Sigmoid colon (tissue), 6 donors: ENCODE measurements at regions not wholly inside any gene's neighbourhood (a gene's known extent, or its start where the extent isn't known, plus 50 kb on each side); places are given as distances from the start of the nearest gene placed in this dataset.

Experiments
- DNase-seq: peaks from one replicate; pipeline ENCODE4 v3.0.0-alpha.2; 2019
- H3K27ac ChIP-seq, 4 donors: fragments of 200-600 bp; sonication (generic); one replicate each; pipeline ENCODE4 v1.5.1; 2016 to 2019; ENCODE audit warnings: mild to moderate bottlenecking in 1 of 4
- H3K27me3 ChIP-seq, 3 donors: fragments of 200-600 bp; sonication (generic); one replicate each; pipeline ENCODE4 v1.5.1; 2019; ENCODE audit warnings: mild to moderate bottlenecking in 1 of 3
- H3K36me3 ChIP-seq, 4 donors: fragments of 200-600 bp; sonication (generic); one replicate each; pipeline ENCODE4 v1.5.1; 2016 to 2019
- H3K4me1 ChIP-seq, 4 donors: fragments of 200-600 bp; sonication (generic); one replicate each; pipeline ENCODE4 v1.5.1; 2017 to 2019
- H3K4me3 ChIP-seq, 4 donors: fragments of 200-600 bp; sonication (generic); one replicate each; pipeline ENCODE4 v1.5.1; 2017 to 2019; ENCODE audit warnings: mild to moderate bottlenecking in 2 of 4, moderate library complexity in 1 of 4
- H3K9me3 ChIP-seq, 4 donors: fragments of 200-600 bp in 3 of 4; sonication (generic) in 3 of 4; one replicate each; pipeline versions ENCODE4 v1.5.1 to v1.6.1; 2013 to 2019
- EP300 ChIP-seq, 4 donors: sonication (generic); formaldehyde crosslinking; IDR thresholded peaks; one replicate each; pipeline ENCODE4 v1.6.1; 2017; ENCODE audit warnings: antibody characterized with exemption in 4 of 4
- POLR2A ChIP-seq, 2 donors: fragments of 450-650 bp; IDR thresholded peaks; one replicate each; pipeline ENCODE4 v1.6.1; 2016; ENCODE audit warnings: antibody characterized with exemption in 2 of 2, mild to moderate bottlenecking in 2 of 2, moderate library complexity in 2 of 2
- POLR2AphosphoS5 ChIP-seq, 4 donors: sonication (generic); formaldehyde crosslinking; IDR thresholded peaks; one replicate each; pipeline ENCODE4 v1.6.1; 2017; ENCODE audit warnings: antibody characterized with exemption in 4 of 4
- WGBS, 2 donors: extraction: QIAGEN DNeasy Blood & Tissue Kit; methylation state at CpG; one replicate each; pipeline ENCODE4 v1.1.7; 2013; 5-methylcytosine and 5-hydroxymethylcytosine counted together
- intact Hi-C: fragments of 100-400 bp; cut with DNase I; formaldehyde crosslinking; loops from one replicate; pipeline ENCODE4 v1.15.1; 2023
- TF ChIP-seq, protein P1 (sequence below), 4 experiments: fragments of 450-650 bp in 3 of 4; fragments of 200-600 bp in 1 of 4; IDR thresholded peaks; one replicate each; pipeline ENCODE4 v1.5.1; 2016 to 2019; ENCODE audit warnings: antibody characterized with exemption in 4 of 4, mild to moderate bottlenecking in 3 of 4, moderate library complexity in 2 of 4
- donor health status: healthy with polysubstance abuse.
- donor health status: healthy.

DNA sequence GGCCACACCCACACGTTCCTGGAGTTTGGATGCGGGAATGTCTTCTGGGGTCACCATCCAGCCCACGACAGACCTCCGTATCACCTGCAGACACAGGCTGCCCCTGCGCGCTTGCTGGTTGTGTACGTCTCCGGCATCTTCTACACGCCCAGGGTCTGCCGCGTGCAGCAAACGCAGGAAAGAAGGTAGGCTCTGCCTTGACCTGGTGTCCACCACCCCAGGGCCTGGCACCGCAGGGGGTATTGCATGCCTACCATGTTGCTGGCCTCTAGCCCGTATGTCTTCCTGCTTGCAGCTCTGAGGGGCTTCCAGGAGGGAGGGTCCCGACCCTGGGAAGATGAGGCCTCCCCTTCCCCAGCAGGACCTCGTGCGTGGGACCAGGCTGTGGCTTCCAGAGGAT, 298.8 kb upstream of the IRX4 start:
- intact Hi-C loops: no loop called here
- H3K27ac ChIP-seq: no peak overlapping the region
- no peak for DNase-seq
- whole genome bisulfite sequencing, 2 donors: 80 to 88% methylated on average over 17 of the region's 17 CpGs
- H3K27me3 ChIP-seq: no peaks in the 10 kb centered on the region
- TF ChIP-seq POLR2AphosphoS5 (IDR thresholded peaks at IDR 0.05) (no peak), POLR2A (IDR thresholded peaks at IDR 0.05) (no peak)
- TF ChIP-seq, protein P1, sequence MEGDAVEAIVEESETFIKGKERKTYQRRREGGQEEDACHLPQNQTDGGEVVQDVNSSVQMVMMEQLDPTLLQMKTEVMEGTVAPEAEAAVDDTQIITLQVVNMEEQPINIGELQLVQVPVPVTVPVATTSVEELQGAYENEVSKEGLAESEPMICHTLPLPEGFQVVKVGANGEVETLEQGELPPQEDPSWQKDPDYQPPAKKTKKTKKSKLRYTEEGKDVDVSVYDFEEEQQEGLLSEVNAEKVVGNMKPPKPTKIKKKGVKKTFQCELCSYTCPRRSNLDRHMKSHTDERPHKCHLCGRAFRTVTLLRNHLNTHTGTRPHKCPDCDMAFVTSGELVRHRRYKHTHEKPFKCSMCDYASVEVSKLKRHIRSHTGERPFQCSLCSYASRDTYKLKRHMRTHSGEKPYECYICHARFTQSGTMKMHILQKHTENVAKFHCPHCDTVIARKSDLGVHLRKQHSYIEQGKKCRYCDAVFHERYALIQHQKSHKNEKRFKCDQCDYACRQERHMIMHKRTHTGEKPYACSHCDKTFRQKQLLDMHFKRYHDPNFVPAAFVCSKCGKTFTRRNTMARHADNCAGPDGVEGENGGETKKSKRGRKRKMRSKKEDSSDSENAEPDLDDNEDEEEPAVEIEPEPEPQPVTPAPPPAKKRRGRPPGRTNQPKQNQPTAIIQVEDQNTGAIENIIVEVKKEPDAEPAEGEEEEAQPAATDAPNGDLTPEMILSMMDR (IDR thresholded peaks at IDR 0.05): no peak
- H3K9me3 ChIP-seq: no peaks in the 10 kb centered on the region
- no peaks in the 10 kb centered on the region for H3K4me1 ChIP-seq
- no peak overlapping the region for H3K4me3 ChIP-seq
- H3K36me3 ChIP-seq: no peaks in the 10 kb centered on the region

DNA sequence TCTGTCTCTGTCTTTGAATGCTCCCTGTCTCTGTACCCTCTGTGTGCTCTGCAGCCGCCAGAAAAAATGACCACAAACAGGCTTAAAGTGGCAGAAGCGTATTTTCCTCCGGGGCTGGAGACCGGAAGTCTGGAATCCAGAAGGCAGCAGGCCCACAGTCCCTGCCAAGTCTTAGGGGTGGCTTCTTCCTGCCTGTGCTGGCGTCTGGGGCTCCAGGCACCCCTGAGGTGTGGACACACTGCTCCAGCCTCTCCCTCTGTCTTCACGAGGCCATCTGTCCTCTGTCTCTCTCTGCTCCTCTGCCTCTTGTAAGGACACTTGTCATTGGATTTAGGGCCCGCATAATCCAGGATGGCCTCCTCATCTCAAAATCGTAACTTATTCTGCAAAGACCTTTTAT, 298.4 kb upstream of the IRX4 start:
- WGBS, 2 donors: 56 to 57% methylated on average over 8 of the region's 8 CpGs
- TF ChIP-seq, protein P1 (IDR thresholded peaks at IDR 0.05): no peak
- TF ChIP-seq POLR2A (IDR thresholded peaks at IDR 0.05) (no peak), EP300 (IDR thresholded peaks at IDR 0.05) (no peak), POLR2AphosphoS5 (IDR thresholded peaks at IDR 0.05) (no peak)
- DNase-seq: no peak
- no peaks in the 10 kb centered on the region for H3K36me3 ChIP-seq
- intact Hi-C loops: no loop called here
- no peaks in the 10 kb centered on the region for H3K4me1 ChIP-seq
- no peak overlapping the region for H3K27ac ChIP-seq
- no peak overlapping the region for H3K4me3 ChIP-seq
- no peaks in the 10 kb centered on the region for H3K9me3 ChIP-seq
- peaks cover 0 to 1% (median 0%) of the 10 kb centered on the region in 3 donors for H3K27me3 ChIP-seq

DNA sequence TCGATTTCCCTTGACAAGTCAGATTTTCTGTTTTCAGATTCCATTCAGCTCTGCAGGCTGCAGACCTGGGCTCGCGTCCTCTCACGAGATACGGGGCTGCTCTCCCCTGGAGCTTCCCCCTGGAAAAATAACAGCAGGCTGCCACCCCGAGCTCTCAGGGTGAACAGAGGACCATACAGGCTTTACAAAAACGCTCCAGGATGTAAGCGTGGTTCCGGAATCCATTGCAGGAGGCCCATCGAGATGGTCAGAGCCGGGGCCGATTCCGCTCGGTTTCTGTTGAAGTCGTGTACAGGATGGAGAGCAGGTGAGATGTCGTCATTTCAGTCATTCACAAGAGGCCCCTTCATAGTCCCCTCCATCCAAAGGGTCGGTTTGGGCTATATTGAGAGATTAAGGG, 297.7 kb upstream of the IRX4 start:
- TF ChIP-seq POLR2A (IDR thresholded peaks at IDR 0.05) (no peak), EP300 (IDR thresholded peaks at IDR 0.05) (no peak), POLR2AphosphoS5 (IDR thresholded peaks at IDR 0.05) (no peak)
- TF ChIP-seq, protein P1 (IDR thresholded peaks at IDR 0.05): no peak
- H3K9me3 ChIP-seq: no peaks in the 10 kb centered on the region
- 83 to 86% methylated on average over 17 of the region's 17 CpGs for WGBS, 2 donors
- DNase-seq: no peak
- H3K27me3 ChIP-seq: peaks cover 0 to 4% (median 0%) of the 10 kb centered on the region in 3 donors
- no peaks in the 10 kb centered on the region for H3K4me1 ChIP-seq
- H3K36me3 ChIP-seq: no peaks in the 10 kb centered on the region
- no peak overlapping the region for H3K4me3 ChIP-seq
- H3K27ac ChIP-seq: no peak overlapping the region
- intact Hi-C loops: no loop called here

DNA sequence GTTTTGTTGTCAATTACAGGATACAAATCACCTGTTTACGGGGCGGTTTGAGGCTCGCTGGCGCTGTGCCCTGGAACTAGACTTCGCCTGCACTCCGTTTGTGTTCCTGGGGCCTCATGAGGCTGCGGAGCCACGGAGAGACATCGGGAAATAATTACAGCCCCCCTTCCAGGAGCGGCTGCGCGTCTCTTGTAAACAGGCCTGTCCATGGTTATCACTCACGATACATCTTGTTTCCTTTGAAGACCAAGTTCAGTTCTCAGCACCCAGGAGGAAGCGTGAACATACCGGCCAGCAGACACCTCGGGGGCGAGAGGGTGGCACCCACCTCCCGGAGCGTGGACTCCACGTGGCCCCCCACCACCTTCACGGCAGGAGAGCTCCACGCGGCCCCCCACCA, 297.1 kb upstream of the IRX4 start:
- DNase-seq: no peak
- intact Hi-C loops: no loop called here
- Histone ChIP-seq H3K27me3 (peaks cover 0 to 8% (median 0%) of the 10 kb centered on the region in 3 donors), H3K9me3 (no peaks in the 10 kb centered on the region), H3K4me3 (no peak overlapping the region), H3K27ac (no peak overlapping the region), H3K36me3 (no peaks in the 10 kb centered on the region), H3K4me1 (no peaks in the 10 kb centered on the region)
- no peak for TF ChIP-seq EP300 (IDR thresholded peaks at IDR 0.05)
- TF ChIP-seq POLR2AphosphoS5 (IDR thresholded peaks at IDR 0.05): no peak
- TF ChIP-seq, protein P1 (IDR thresholded peaks at IDR 0.05): no peak
- no peak for TF ChIP-seq POLR2A (IDR thresholded peaks at IDR 0.05)
- WGBS, 2 donors: 86 to 87% methylated on average over 23 of the region's 23 CpGs

DNA sequence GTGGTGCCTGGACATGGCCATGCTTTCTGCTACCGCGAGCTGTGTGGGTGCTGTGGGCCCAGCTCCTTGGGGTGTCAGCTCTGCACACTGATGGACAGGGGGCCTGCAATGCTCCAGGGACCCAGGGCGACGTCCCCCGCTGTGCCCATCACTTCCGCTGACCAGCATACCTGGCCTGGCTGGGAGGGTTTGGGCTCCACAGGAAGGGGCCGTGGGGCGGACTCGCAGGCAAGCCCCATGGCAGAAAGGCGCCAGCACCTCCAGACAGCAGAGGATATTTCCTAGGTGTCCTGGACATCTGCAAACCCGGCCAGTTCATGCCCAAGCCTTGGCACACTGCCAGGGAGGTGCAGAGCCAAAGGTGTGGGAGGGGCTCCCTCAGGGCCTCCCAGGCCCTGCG, 295.8 kb upstream of the IRX4 start:
- Histone ChIP-seq H3K9me3 (no peaks in the 10 kb centered on the region), H3K4me1 (no peaks in the 10 kb centered on the region), H3K27ac (no peak overlapping the region), H3K4me3 (no peak overlapping the region), H3K36me3 (no peaks in the 10 kb centered on the region), H3K27me3 (peaks cover 0 to 12% (median 0%) of the 10 kb centered on the region in 3 donors)
- DNase-seq: no peak
- intact Hi-C loops: no loop called here
- TF ChIP-seq, protein P1 (IDR thresholded peaks at IDR 0.05): no peak
- TF ChIP-seq POLR2AphosphoS5 (IDR thresholded peaks at IDR 0.05) (no peak), EP300 (IDR thresholded peaks at IDR 0.05) (no peak), POLR2A (IDR thresholded peaks at IDR 0.05) (no peak)
- 87 to 92% methylated on average over 12 of the region's 12 CpGs for WGBS, 2 donors
